ENCODE measurements at regions not wholly inside any gene's neighbourhood (a gene's known extent, or its start where the extent isn't known, plus 50 kb on each side); places are given as distances from the start of the nearest gene placed in this dataset.

- no peak for TF ChIP-seq POLR2A (IDR thresholded peaks at IDR 0.05)
- TF ChIP-seq, protein P1, sequence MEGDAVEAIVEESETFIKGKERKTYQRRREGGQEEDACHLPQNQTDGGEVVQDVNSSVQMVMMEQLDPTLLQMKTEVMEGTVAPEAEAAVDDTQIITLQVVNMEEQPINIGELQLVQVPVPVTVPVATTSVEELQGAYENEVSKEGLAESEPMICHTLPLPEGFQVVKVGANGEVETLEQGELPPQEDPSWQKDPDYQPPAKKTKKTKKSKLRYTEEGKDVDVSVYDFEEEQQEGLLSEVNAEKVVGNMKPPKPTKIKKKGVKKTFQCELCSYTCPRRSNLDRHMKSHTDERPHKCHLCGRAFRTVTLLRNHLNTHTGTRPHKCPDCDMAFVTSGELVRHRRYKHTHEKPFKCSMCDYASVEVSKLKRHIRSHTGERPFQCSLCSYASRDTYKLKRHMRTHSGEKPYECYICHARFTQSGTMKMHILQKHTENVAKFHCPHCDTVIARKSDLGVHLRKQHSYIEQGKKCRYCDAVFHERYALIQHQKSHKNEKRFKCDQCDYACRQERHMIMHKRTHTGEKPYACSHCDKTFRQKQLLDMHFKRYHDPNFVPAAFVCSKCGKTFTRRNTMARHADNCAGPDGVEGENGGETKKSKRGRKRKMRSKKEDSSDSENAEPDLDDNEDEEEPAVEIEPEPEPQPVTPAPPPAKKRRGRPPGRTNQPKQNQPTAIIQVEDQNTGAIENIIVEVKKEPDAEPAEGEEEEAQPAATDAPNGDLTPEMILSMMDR (IDR thresholded peaks at IDR 0.05): no peak
These were observed 73.1 kb upstream of the BMP2K start for GRCh38 chr4:78703079-78703478.
